ENCODE measurements at regions not wholly inside any gene's neighbourhood (a gene's known extent, or its start where the extent isn't known, plus 50 kb on each side); places are given as distances from the start of the nearest gene placed in this dataset.

DNA sequence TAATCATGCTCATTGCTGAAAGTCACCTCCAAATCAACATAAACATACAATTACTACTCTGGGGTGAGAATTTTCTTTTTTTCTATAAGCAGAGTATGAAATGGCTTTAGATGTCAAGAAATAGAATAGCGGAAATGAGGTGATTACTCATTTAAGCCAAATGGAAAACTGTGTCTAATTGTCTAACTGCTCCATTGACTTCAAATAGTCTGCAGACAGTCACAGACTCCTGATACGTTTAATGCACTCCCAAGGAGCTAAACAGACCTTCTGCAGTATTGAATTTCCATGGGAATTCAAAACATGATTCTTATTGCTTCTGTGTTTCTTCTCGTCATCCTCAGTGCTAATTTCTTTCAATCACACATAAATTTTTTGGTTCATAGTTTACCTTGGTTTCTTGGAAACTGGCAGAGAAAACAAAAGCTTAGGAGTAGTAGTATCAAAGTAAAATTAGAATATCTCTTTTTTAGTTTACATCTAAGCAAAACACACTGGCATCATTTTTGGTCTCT lies 865.2 kb upstream of the SLC10A2 start:
- TF ChIP-seq TAF1 (IDR thresholded peaks at IDR 0.05; ENCODE audit: borderline replicate concordance, low read depth, low read length) = no peak
- no peak for TF ChIP-seq POLR2A (IDR thresholded peaks at IDR 0.05; ENCODE audit: low read depth, low read length)

All from GM12892 (cell line).